NCI-H1105 (cell line): ENCODE measurements at regions not wholly inside any gene's neighbourhood (a gene's known extent, or its start where the extent isn't known, plus 50 kb on each side); places are given as distances from the start of the nearest gene placed in this dataset.

Experiments used
- DNase-seq: peaks from one replicate; lab custom pipeline; 2025; lab: John Stamatoyannopoulos, UW

DNA sequence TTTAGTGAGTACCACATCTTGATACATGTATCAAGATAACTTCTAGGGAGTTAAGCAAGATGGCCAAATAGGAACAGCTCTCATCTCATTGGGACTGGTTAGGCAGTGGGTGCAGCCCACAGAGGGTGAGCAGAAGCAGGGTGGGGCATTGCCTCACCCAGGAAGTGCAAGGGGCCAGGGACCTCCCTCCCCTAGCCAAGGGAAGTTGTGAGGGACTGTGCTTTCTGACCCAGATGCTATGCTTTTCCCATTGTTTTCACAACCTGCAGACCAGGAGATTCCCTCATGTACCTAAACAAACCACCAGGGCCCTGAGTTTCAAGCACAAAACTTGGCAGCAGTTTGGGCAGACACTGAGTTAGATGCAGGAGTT is 665.0 kb upstream of the CBLB start:
- DNase-seq: no peak

DNA sequence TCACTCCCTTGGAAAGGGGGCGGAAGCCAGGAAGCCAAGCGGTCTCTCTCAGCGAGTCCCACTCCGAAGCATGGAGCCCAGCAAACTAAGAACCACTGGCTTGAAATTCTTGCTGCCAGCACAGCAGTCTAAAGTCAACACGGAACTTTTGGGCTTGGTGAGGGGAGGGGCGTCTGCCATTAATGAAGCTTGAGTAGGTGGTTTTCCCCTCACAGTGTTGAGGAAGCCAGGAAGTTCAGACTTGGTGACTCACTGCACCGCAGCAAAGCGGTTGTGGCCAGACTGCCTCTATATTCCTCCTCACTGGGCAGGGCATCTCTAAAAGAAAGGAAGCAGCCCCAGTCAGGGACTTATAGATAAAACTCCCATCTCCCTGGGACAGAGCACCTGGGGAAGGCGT is 665.4 kb upstream of the CBLB start:
- no peak for DNase-seq

DNA sequence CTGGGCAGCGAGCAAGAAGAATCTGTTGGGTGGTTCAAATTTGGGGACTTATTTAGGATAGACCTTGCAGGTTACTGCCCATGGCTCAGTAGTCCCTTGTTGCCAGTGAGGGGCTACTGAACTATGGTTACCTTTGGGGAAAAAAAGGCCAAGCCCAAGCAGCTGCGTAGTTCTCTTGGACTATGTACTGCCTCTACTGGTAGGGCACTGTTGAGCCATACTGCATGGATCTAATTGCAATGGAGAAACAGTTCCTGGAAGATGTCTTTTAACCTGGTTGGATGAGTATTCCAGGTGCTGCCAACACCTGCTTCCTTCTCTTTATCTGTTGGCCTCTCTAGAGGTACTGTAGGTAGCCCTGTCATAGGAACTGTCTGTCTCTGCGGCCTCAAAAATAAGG is 671.9 kb upstream of the CBLB start:
- DNase-seq: no peak

- DNase-seq: no peak
Observed at GRCh38 chr3:106542101-106542769, 673.4 kb upstream of the CBLB start.

- DNase-seq: no peak
Observed at GRCh38 chr3:106552351-106553043, 683.7 kb upstream of the CBLB start.

- no peak for DNase-seq
Observed at GRCh38 chr3:106560451-106560966, 691.7 kb upstream of the CBLB start.

- no peak for DNase-seq
Observed at GRCh38 chr3:106566277-106566676, 697.5 kb upstream of the CBLB start.

- no peak for DNase-seq
Observed at GRCh38 chr3:106570426-106570825, 701.6 kb upstream of the CBLB start.

GRCh38 chr3:106573605-106574004 is 704.8 kb upstream of the CBLB start:
- DNase-seq: peak; percentile 64

DNA sequence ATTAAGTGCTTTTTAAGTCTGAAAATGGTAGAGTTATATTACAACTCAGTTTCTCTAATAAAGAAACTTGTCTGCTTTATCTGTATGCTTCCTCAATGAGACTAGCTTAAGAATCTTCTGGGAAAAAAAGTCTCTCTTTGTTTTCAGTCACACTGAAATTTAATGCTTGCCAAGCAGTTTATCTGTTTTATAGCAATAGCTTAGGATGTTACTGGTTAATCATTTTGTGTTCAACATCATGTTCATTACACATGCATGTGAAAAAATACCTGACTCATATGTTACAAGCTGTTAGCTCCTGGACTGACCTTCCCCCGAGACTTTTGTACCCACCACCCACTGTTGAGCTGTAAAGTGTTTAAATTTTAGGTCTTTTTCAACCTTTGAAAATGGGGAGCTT is 706.2 kb upstream of the CBLB start:
- DNase-seq: no peak

DNA sequence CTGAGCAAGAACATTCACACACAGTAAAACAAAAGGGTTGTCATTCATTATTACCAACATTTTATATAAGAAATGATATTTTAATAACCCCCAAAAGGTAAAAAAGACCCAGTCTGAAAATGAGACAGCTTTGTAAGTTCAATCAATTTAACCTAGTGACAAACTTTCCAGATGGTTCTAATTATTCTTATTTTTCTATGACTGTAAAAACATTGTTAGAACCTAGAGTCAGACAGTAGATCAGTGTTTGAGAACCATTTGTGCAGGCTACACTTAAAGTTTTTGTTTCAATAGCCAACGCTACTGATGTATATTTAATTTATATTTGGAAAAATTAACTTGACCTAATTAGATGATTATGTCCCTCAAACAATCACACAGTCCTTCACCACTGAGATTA is 708.4 kb upstream of the CBLB start:
- DNase-seq: no peak

DNA sequence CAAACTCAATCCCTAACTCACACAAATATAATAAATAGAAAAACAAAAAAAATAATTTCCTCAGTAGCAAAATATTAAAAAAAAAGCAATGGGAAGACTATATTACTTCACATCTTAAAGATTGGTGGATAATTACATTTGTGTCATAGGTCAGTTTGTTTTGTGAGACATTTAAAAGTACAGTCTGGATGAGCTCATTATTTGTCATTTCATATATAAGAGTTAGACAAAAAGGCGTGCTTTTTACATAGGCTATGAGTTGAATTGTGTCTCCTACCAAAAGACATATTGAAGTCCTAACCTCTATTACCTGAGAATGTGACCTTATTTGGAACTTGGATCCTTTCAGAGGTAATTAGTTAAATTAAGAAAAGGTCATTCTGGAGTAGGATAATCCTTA is 710.1 kb upstream of the CBLB start:
- DNase-seq: no peak

- no peak for DNase-seq
Observed at GRCh38 chr3:106582151-106582550, 713.3 kb upstream of the CBLB start.

DNA sequence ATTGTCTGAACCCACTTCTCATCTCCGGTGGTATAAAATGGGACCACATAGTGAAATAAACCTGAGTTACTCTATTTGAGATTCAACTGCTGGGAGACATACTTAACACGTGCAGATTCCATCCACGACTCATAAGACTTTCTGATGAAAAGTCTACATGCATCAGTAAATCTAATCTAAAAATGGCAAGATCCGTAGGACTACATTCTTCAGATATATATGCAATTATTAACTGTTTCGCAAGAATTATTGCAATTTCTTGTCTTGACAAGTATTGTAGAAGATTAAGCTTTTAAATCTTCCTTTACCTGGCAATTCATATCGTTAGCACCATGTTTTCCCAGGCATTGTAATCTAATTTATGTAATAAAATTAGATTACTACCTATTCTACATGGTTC is 718.7 kb upstream of the CBLB start:
- no peak for DNase-seq

DNA sequence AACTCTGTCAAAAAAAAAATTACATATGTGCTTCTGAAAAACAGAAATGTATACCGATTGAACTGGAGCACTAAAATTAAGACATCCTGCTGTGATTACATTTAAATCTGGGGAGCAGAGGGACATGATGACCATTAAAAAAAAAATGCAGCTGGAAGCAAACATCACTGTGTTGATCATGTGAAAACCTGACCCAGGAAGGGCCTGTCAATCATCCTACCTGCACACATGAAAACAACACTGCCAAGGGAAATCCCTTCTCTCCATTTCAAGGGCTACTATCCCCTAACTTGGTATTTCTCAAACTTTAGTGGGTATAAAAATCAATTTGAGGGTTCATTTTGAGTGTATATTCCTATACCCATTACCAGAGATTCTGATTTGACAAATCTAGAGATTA is 719.9 kb upstream of the CBLB start:
- no peak for DNase-seq

- no peak for DNase-seq
Observed at GRCh38 chr3:106589311-106589942, 720.6 kb upstream of the CBLB start.

DNA sequence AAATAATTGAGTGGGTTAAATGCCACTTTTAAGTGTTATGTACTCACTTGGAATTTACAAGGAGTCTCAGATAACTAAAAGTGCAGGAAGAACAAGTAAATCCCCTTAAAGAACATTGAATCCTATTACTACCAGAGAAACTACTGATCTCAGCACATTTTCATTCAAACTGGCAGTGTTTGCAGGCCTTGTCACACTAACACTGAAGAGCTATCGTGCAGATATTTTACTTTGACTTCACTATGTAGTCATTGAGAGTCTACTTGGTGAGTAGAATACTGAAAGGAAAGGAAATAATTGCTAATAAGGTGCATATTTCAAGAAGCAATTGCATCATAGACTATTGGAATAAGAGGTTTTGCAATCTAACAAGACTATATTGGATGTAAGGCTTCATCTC is 721.4 kb upstream of the CBLB start:
- no peak for DNase-seq

- DNase-seq: no peak
Observed at GRCh38 chr3:106593381-106593780, 724.6 kb upstream of the CBLB start.

DNA sequence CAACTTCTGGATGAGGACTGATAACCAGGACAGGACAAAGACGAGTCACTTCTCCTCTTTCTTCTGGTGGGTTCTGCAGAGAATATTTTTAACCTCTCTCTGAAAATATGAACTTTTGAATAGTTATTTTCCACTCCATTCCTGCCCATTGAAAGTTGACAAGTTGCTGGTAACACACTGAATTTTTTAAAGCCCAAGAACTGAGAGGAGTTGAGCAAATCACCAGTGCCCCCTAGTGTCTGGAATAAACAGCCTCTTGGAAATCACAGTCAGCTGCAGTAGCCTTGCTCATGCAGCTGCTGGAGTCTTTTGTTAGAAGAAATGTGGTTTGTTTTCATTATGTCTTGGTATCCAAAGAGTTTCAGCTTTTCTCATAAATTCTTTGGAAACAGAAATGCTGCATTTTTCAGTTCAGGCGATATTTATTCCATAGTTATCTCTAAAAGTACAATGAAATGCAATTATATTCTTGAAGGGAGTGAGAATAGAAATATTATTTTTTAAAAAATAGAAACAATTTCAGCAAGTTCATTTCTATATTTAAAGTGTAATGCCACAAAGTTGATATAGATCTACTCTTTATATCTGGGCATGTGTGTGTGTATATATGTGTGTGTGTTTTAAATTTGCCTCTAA is 741.0 kb upstream of the CBLB start:
- peak; percentile 60 for DNase-seq

GRCh38 chr3:106610362-106610959 is 741.6 kb upstream of the CBLB start:
- DNase-seq: no peak

GRCh38 chr3:106611116-106611515 is 742.3 kb upstream of the CBLB start:
- DNase-seq: no peak

GRCh38 chr3:106611841-106612240 is 743.0 kb upstream of the CBLB start:
- DNase-seq: no peak
